Karpas-422 (cell line): ENCODE measurements at regions not wholly inside any gene's neighbourhood (a gene's known extent, or its start where the extent isn't known, plus 50 kb on each side); places are given as distances from the start of the nearest gene placed in this dataset.
"Not testable (repeated sequence)": the region's sequence is repeated elsewhere in the genome, so short reads cannot be mapped to it uniquely, and the experiment has no call there.

Source experiments
- DNase-seq: peaks from one replicate; pipeline ENCODE4 v3.0.0-alpha.2; 2015
- H2AFZ ChIP-seq: fragments of 200-600 bp; sonication (generic); 2 replicates; pipeline ENCODE4 v1.6.1; 2014; ENCODE audit warnings: antibody characterized with exemption, low read length, mixed read lengths
- H3K27ac ChIP-seq: fragments of 200-600 bp; sonication (generic); 2 replicates; pipeline ENCODE4 v1.5.1; 2014; ENCODE audit warnings: mild to moderate bottlenecking, low read length, moderate library complexity
- H3K27me3 ChIP-seq: fragments of 200-600 bp; sonication (generic); 2 replicates; pipeline ENCODE4 v1.6.1; 2014; ENCODE audit warnings: low read length, mixed read lengths
- H3K36me3 ChIP-seq: fragments of 200-600 bp; sonication (generic); 2 replicates; pipeline ENCODE4 v1.6.1; 2014; ENCODE audit warnings: low read length, mixed read lengths; ENCODE audit not compliant: insufficient read depth
- H3K4me1 ChIP-seq: fragments of 200-600 bp; sonication (generic); 2 replicates; pipeline ENCODE4 v1.6.1; 2014; ENCODE audit warnings: mild to moderate bottlenecking, low read length, mixed read lengths
- H3K4me2 ChIP-seq: fragments of 200-600 bp; sonication (generic); 2 replicates; pipeline ENCODE4 v1.6.1; 2014; ENCODE audit warnings: low read length, low read depth, mild to moderate bottlenecking; ENCODE audit not compliant: poor library complexity, severe bottlenecking
- H3K4me3 ChIP-seq: fragments of 200-600 bp; sonication (generic); 2 replicates; pipeline ENCODE4 v1.5.1; 2014; ENCODE audit warnings: mild to moderate bottlenecking, antibody characterized with exemption, low read length, mixed read lengths
- H3K79me2 ChIP-seq: fragments of 200-600 bp; sonication (generic); 2 replicates; pipeline ENCODE4 v1.6.1; 2014; ENCODE audit warnings: mild to moderate bottlenecking, low read length, mixed read lengths
- H3K9ac ChIP-seq: fragments of 200-600 bp; sonication (generic); 2 replicates; pipeline ENCODE4 v1.6.0; 2014; ENCODE audit warnings: low read length
- H3K9me2 ChIP-seq: fragments of 200-600 bp; sonication (generic), shearing (Covaris generic); replicated peaks from 2 replicates; pipeline ENCODE4 v1.6.0; 2014; ENCODE audit warnings: mild to moderate bottlenecking, low read length, moderate library complexity; ENCODE audit not compliant: insufficient read depth
- H3K9me3 ChIP-seq: fragments of 300-700, 200-600 bp; sonication (generic); 2 replicates; pipeline ENCODE4 v1.6.1; 2014; ENCODE audit warnings: low read length, mixed read lengths
- H4K20me1 ChIP-seq: fragments of 200-600 bp; sonication (generic); 2 replicates; pipeline ENCODE4 v1.6.1; 2014; ENCODE audit warnings: mild to moderate bottlenecking, antibody characterized with exemption, low read length, low read depth; ENCODE audit not compliant: insufficient read depth

DNA sequence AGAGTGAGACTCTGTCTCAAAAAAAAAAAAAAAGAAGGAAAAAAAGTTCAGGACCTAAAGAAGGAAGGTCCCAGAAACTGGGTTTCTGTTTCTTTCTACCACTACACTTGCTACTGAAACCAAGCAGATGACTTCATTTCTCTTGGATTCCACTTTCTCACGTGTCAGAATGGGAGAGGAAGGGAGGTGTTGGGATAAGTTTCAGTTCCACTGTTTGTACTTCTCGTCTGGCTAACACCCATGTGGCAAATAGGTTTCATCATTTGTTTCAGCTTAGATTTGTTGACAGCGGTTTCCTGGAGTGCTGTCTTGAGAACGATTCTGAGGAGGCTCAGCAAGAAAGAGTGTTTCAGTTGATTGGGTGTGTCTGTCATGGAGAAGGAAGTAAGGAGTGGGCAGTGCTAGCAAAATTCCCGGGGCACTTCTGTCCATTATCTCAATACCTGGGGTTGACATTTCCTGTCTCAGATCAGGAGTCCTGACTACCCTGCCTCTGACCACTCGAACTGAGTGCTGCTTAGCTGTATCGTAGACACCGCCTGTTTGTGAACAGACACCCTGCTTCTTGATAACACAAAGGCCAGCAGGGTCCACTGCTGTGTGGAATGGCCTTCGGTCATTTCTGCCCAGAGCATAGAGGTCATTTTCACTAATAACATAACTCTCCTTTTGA, 104.8 kb upstream of the SPDYE9 start:
- H3K4me3 ChIP-seq, H3K9ac ChIP-seq, H3K79me2 ChIP-seq, H3K9me3 ChIP-seq, H3K9me2 ChIP-seq, H3K27me3 ChIP-seq, H3K36me3 ChIP-seq, H4K20me1 ChIP-seq, H2AFZ ChIP-seq, H3K4me2 ChIP-seq, DNase-seq, H3K27ac ChIP-seq, H3K4me1 ChIP-seq: not testable (repeated sequence)

DNA sequence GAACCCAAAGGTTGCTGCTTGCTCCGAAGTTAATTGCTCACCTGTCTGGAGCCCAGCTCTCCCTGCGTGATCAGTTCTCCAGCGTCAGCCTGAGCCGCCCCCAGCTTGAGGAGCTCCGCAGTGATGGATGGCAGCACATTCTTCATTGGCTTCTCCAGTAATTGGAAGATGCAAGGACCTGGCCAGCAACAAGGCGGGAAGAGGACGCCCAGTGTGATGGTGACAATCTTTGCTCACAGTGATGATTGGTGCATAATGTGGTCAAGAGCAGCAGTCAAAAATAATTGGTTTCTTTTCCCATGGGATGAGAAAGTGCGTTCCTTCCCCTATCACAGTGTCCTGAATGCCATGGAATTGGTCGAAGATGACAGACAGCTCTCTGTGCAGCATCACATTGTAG, 102.4 kb upstream of the SPDYE9 start:
- H3K9me2 ChIP-seq, H3K4me1 ChIP-seq: not testable (repeated sequence)

GRCh38 chr7:73186589-73187309, 100.9 kb upstream of the SPDYE9 start:
- not testable (repeated sequence) for H3K36me3 ChIP-seq, H3K4me3 ChIP-seq, H3K79me2 ChIP-seq, H4K20me1 ChIP-seq, H2AFZ ChIP-seq, DNase-seq, H3K27ac ChIP-seq, H3K9me3 ChIP-seq, H3K9ac ChIP-seq, H3K4me1 ChIP-seq, H3K4me2 ChIP-seq, H3K9me2 ChIP-seq, H3K27me3 ChIP-seq

More for the DNA sequence above, 102.4 kb upstream of the SPDYE9 start:
- H2AFZ ChIP-seq, H3K9me3 ChIP-seq, H3K4me2 ChIP-seq, H3K79me2 ChIP-seq, H4K20me1 ChIP-seq, H3K9ac ChIP-seq, H3K27ac ChIP-seq, DNase-seq, H3K4me3 ChIP-seq, H3K27me3 ChIP-seq, H3K36me3 ChIP-seq: not testable (repeated sequence)

- not testable (repeated sequence) for H3K9me3 ChIP-seq, H3K27ac ChIP-seq, H4K20me1 ChIP-seq, H3K27me3 ChIP-seq, H3K9ac ChIP-seq, DNase-seq, H3K79me2 ChIP-seq, H3K4me2 ChIP-seq, H3K4me1 ChIP-seq, H3K4me3 ChIP-seq, H3K9me2 ChIP-seq, H2AFZ ChIP-seq, H3K36me3 ChIP-seq
These were observed 91.0 kb upstream of the SPDYE9 start for GRCh38 chr7:73176813-73177212.

DNA sequence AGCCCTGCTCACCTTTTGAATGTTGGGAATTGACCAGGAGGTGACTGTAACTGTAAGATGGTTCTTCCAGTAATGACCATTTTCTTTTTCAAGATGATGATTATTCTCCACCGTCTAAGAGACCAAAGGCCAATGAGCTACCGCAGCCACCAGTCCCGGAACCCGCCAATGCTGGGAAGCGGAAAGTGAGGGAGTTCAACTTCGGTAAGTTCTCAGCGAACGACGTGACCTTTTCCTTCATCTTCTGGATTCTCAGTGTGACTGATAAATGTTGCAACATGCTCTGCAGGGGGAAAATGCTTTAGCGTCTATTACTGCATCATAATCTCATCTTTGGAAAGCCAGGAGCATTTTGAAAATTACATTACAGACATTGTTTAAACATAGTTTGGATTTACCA, 89.5 kb upstream of the SPDYE9 start:
- DNase-seq, H3K9me3 ChIP-seq, H3K79me2 ChIP-seq, H2AFZ ChIP-seq, H3K4me3 ChIP-seq, H3K4me2 ChIP-seq, H3K27ac ChIP-seq, H3K27me3 ChIP-seq, H3K36me3 ChIP-seq, H3K4me1 ChIP-seq, H4K20me1 ChIP-seq, H3K9me2 ChIP-seq, H3K9ac ChIP-seq: not testable (repeated sequence)

DNA sequence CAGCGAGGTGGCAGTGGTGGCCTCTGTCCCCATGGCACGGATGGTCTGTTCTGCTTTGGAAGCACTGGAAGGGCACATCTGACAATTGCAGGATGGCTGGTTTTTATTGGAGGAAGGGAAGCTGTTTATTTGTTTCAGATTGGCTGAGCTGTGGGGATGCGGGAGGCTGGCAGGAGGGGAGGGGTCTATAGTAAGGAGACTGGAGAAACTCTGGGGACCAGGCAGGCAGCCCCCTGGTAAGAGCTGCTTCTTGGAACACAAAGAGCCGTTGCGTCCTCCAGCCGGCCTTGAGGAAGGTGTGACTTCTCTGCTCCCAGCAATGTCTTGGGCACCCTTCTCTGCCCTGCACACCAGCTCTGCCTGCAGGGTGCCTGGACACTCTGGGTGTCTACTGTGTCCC, 85.1 kb upstream of the SPDYE9 start:
- H3K9me3 ChIP-seq = not testable (repeated sequence)

DNA sequence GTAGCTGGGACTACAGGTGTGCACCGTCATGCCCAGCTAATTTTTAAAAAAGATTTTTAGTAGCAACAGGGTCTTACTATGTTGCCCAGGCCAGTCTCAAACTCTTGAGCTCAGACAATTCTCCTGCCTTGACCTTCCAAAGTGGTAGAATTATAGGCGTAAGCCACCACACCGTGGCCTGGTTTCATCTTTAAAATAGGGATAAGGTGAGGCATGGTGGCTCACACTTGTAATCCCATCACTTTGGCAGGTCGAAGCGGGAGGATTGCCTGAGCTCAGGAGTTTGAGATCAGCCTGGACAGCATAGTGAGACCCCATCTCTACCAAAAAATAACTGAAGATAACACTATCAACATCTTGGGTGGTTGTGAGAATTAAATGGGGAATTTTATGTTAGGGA, 84.6 kb upstream of the SPDYE9 start:
- DNase-seq, H3K9ac ChIP-seq, H3K4me1 ChIP-seq, H3K9me2 ChIP-seq, H4K20me1 ChIP-seq, H3K4me3 ChIP-seq, H3K36me3 ChIP-seq, H3K9me3 ChIP-seq, H3K27ac ChIP-seq, H3K79me2 ChIP-seq, H2AFZ ChIP-seq, H3K4me2 ChIP-seq, H3K27me3 ChIP-seq: not testable (repeated sequence)

More for the DNA sequence above, 85.1 kb upstream of the SPDYE9 start:
- H3K36me3 ChIP-seq, H3K79me2 ChIP-seq, H3K4me1 ChIP-seq, H4K20me1 ChIP-seq, H3K9ac ChIP-seq, H2AFZ ChIP-seq, H3K4me2 ChIP-seq, DNase-seq, H3K9me2 ChIP-seq, H3K27ac ChIP-seq, H3K27me3 ChIP-seq, H3K4me3 ChIP-seq: not testable (repeated sequence)

- H2AFZ ChIP-seq, H3K9me2 ChIP-seq, H3K27me3 ChIP-seq, H3K9me3 ChIP-seq, H3K79me2 ChIP-seq, H3K9ac ChIP-seq, H3K4me3 ChIP-seq, H3K36me3 ChIP-seq, H3K4me2 ChIP-seq, H4K20me1 ChIP-seq, H3K27ac ChIP-seq, DNase-seq, H3K4me1 ChIP-seq: not testable (repeated sequence)
These were observed 80.3 kb upstream of the SPDYE9 start for GRCh38 chr7:73166152-73166551.
